ENCODE measurements at regions not wholly inside any gene's neighbourhood (a gene's known extent, or its start where the extent isn't known, plus 50 kb on each side); places are given as distances from the start of the nearest gene placed in this dataset.

GRCh38 chr18:2032036-2032435, 539.3 kb downstream of the METTL4 start:
- DNase-seq (ENCODE audit: extremely low spot score, insufficient read length, low read depth), result no peak
- FAIRE-seq, result no peak

- FAIRE-seq (no peak), DNase-seq (ENCODE audit: extremely low spot score, insufficient read length, low read depth) (no peak)
Measured at GRCh38 chr18:2035056-2035455, 536.2 kb downstream of the METTL4 start.

DNA sequence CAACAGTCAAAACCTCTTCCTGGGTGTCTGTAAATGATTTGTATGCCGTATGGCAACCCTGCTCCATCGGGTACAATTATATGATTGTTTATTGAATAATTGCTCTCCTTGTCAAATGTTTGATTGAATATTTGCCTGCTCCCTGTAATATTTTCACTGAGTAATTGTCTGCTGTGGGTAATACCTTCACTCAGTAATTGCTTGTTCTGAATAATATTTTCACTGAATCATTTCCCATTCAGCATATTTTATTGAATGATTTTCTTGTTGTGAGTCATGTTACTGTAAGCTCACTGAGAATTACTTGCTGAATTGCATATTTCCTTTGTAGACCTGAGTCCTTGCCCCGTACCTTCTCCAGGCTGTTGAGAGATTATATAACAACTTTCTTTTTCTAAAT, 535.2 kb downstream of the METTL4 start:
- FAIRE-seq (no peak), DNase-seq (ENCODE audit: extremely low spot score, insufficient read length, low read depth) (no peak)

DNA sequence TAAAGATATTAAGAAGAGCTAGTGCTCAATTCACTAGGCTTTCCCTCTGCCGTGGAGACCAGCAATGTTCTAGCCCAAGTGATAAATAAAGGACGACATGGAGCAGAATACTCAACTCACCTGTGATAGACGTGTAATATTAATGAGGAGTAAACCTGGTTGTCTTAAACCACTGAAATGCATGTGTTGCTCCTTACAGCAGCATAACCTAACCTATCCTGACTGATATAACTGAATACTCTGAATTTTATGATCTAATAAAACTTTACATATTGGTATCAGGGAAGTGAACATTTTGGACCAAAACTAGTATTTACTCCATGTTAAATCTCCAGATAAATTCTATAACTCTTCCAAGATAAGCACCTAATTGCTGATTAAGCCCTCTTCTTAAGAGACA, 531.0 kb downstream of the METTL4 start:
- DNase-seq (ENCODE audit: extremely low spot score, insufficient read length, low read depth), result no peak
- no peak for FAIRE-seq

DNA sequence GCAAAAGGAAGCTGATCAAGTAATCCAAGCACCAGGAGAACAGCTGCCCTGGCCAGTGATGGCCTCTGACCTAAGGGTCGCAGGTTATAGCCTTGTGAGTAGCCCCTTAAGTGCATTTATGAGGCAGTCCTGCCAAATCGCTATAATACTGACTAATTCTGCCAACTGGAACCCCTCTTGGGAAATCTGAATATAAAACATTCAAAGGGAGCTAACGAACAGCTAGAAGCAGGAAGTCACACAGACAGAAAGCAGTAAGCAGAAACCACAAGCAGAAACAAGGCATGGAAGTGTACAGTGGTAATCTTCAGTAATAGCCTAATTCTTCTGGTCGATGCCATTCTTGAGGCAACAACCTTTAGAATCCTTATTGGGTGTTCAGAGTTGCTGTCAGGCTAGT, 521.3 kb downstream of the METTL4 start:
- no peak for FAIRE-seq
- no peak for DNase-seq (ENCODE audit: extremely low spot score, insufficient read length, low read depth)

DNA sequence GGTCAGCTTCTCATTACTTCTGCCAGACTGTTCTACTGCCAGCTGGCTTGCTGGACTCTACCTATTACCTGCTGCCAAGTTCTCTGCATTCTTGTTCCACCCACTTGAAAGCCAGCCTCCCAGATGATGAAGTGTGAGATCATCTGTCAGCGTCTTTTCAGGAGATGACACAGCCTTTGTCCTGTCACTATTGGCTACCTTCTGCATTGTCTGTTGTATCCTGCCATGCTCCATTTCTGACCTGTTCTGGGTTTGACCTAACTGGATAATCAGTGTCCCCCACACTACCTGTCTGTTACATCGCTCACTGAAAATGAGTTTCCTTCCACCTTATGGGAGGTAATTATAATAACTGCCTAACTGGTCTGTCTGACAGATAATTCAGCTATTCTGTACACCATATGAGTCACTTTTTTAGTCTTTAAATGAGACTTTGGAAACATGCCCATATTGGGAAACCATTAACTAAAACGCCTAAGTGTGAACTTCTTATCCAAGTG, 520.6 kb downstream of the METTL4 start:
- DNase-seq (ENCODE audit: extremely low spot score, insufficient read length, low read depth) (no peak), FAIRE-seq (no peak)

- no peak for DNase-seq (ENCODE audit: extremely low spot score, insufficient read length, low read depth)
- FAIRE-seq, result no peak
Measured at GRCh38 chr18:2053490-2054089, 517.7 kb downstream of the METTL4 start.

- no peak for FAIRE-seq
Measured at GRCh38 chr18:2059336-2059735, 512.0 kb downstream of the METTL4 start.

DNA sequence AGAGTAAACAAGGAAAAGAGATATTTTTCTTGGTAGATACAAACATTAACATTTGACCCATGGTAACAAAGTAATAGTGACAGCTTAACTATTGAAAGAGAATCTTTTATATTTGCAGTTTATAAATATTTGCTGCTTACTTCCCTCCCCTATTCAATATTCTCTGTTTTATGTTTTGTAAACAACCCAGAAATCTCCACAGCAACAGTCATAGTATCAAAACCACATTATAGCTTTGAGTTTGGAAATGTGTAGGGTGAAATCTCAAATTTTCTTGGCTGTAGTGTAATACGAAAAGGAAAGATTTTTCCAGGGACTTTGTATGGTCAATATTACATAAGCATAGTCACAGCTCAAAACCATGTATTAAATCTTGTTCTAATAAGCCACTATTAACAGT, 511.2 kb downstream of the METTL4 start:
- DNase-seq (ENCODE audit: extremely low spot score, insufficient read length, low read depth) (no peak), FAIRE-seq (no peak)

More at GRCh38 chr18:2059336-2059735, 512.0 kb downstream of the METTL4 start:
- DNase-seq (ENCODE audit: extremely low spot score, insufficient read length, low read depth), result no peak

DNA sequence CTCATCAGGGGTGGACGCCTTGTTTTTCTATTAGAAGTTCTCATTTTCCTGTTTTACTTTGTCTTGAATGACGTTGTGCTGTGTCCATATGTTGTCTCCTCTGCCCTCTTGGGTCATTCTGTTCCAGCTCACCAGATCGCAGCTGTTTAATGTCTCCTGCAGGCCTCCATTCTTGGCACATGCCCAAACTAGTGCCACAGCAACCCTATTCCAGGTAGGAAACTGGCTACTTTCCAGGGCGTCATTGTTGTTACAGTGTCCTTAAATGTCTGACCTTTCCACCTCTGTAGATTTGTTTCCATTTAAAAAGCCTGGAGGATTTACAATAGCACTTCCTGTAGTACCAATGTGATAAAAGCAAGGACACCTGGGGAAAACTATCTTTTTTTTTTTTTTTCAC, 500.7 kb downstream of the METTL4 start:
- no peak for FAIRE-seq
- no peak for DNase-seq (ENCODE audit: extremely low spot score, insufficient read length, low read depth)

DNA sequence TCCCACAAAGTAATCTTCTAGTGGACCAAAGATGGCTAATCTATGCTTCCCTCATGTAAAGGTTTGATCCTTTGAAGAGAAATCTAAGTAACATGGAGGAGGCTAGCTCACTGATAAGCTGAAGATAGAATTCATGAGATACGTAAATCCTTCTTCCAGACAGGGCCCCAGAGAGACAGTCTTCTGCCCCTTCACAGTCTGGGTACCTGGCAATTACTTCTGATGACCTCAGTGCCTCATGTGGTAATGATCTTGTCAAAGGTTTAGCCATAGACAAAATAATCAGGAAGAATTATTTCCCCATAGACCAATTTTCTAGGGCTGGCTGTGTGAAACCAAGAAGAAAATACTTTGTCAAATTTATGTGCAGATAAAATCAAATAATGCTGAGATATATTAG, 495.8 kb downstream of the METTL4 start:
- no peak for DNase-seq (ENCODE audit: extremely low spot score, insufficient read length, low read depth)
- no peak for FAIRE-seq

DNA sequence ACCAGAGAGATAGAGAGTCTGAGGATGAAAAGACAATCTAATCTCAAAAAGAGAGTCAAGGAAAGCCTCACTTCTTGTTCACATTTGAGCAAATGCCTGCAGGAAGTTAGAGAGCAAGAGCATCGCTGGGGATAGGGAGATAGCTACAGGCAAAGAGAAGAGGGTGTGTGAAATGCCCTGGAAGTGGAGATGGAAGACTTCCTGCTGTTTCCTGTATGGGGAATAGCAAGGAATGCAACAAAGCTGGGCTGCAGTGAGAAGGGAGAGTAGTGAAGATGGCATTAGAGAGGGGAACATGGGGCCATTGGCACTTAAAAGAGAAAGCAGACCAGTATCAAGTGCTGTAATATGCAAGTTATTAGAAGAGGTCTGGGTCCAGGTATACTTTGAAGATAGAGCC, 488.6 kb downstream of the METTL4 start:
- no peak for DNase-seq (ENCODE audit: extremely low spot score, insufficient read length, low read depth)

DNA sequence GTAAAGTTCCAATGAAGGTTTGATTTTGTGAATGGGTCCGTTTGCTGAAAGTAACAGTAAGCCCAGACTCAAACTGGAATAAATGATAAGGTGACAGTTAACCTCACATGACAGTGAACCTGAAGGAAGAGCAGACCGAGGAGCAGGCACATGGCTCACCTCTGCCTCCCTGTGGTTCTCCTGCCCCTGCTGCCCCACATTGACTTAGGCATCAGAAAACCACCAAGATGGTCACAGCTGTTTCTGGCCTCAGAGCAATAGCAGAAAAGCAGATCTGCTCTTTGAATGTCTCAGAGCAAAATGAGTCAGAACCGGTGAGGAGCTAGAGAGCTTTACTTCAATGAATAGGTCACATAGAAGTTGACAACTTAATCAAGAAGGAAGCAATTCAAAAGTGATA, 487.6 kb downstream of the METTL4 start:
- DNase-seq (ENCODE audit: extremely low spot score, insufficient read length, low read depth), result no peak
- FAIRE-seq, result no peak

More for the DNA sequence above, 488.6 kb downstream of the METTL4 start:
- no peak for FAIRE-seq

DNA sequence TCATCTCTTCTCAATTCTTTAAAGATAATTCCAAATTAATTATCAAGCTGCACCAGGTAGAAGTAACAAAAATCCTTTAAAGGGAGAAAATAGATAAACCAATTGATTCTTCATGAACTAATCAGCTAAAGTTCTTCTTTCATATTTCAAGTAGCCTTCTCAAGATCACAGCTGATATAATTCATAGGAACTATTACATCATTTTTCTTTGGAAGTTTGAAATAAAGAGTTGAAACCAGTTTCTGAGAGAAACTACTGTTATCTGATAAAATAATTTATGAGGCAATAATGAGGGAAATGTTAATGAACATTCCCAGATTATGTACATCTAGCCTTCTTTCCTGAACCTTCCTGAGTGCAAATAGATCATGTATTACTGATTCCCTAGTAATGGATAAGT, 484.9 kb downstream of the METTL4 start:
- DNase-seq (ENCODE audit: extremely low spot score, insufficient read length, low read depth), result no peak
- no peak for FAIRE-seq

- no peak for DNase-seq (ENCODE audit: extremely low spot score, insufficient read length, low read depth)
- FAIRE-seq, result no peak
Measured at GRCh38 chr18:2087877-2088673, 483.2 kb downstream of the METTL4 start.

- FAIRE-seq (no peak), DNase-seq (ENCODE audit: extremely low spot score, insufficient read length, low read depth) (no peak)
Measured at GRCh38 chr18:2089396-2089795, 481.9 kb downstream of the METTL4 start.

- DNase-seq (ENCODE audit: extremely low spot score, insufficient read length, low read depth) (no peak), FAIRE-seq (no peak)
Measured at GRCh38 chr18:2091937-2092336, 479.4 kb downstream of the METTL4 start.

DNA sequence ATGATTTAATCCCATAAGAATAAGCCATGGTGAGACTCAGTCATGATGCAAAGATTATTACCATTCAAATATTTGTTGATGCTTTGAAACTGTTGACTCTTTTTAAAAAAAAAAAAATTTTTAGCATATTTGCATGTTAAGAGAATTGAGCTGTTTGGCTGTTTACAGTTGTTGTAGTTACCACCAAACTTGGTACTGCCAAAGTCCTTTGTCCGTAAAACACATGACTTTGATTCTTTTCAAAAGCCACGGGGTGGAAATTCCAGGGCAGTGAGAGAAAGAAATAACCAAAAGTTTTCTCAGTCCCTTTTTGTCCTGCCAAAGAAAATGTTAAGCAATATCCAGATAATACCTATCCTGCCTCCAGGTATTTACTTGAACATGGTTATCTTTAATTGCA, 474.8 kb downstream of the METTL4 start:
- DNase-seq (ENCODE audit: extremely low spot score, insufficient read length, low read depth) (no peak), FAIRE-seq (no peak)

GRCh38 chr18:2100694-2101213, 470.6 kb downstream of the METTL4 start:
- DNase-seq (ENCODE audit: extremely low spot score, insufficient read length, low read depth), result no peak
- no peak for FAIRE-seq

DNA sequence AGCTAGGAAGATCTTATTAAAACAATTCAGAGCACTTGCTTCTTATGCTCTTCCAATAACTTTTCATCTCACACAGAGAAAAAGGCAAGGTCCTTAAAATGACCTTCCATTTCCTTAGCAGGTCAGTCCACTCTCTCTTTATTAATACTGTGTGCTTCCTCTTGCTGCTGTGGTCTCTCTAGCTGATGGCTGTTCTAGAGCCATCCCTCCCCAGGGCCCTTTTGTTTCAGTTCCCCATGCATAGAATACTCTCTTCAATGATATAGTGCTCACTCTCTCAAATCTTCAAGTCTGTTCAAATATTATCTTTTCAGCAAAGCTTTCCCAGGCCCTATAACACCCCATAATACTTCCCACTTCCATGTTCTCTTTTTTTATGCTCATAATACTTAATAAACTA, 469.3 kb downstream of the METTL4 start:
- FAIRE-seq (peak; percentile 47), DNase-seq (ENCODE audit: extremely low spot score, insufficient read length, low read depth) (no peak)

- DNase-seq (ENCODE audit: extremely low spot score, insufficient read length, low read depth), result no peak
- FAIRE-seq, result no peak
Measured at GRCh38 chr18:2103299-2103698, 468.0 kb downstream of the METTL4 start.

All from GM18507 (cell line).